GM12865 (cell line): ENCODE measurements at regions not wholly inside any gene's neighbourhood (a gene's known extent, or its start where the extent isn't known, plus 50 kb on each side); places are given as distances from the start of the nearest gene placed in this dataset.

Experiments
- DNase-seq: peaks from one replicate; pipeline ENCODE4 v3.0.0; 2010; ENCODE audit warnings: low read depth
- H3K4me3 ChIP-seq: 2 replicates; pipeline ENCODE4 v1.5.1; 2011; ENCODE audit warnings: mild to moderate bottlenecking, low read depth, low read length, control low read depth
- CTCF ChIP-seq: IDR thresholded peaks from 2 replicates; pipeline ENCODE4 v1.5.1; 2011; ENCODE audit warnings: low read length, control low read depth, low read depth, inconsistent platforms; ENCODE audit not compliant: insufficient read depth; ENCODE audit errors: missing control alignments

GRCh38 chr2:181829230-181829629 is 62.3 kb upstream of the ITPRID2 start:
- no peak overlapping the region for H3K4me3 ChIP-seq
- no peak for TF ChIP-seq CTCF
- no peak for DNase-seq

- DNase-seq, result no peak
- no peak overlapping the region for H3K4me3 ChIP-seq
- TF ChIP-seq CTCF, result no peak
These were observed 59.5 kb upstream of the ITPRID2 start for GRCh38 chr2:181832015-181832414.

GRCh38 chr2:181836583-181836982 is 54.9 kb upstream of the ITPRID2 start:
- H3K4me3 ChIP-seq, result no peak overlapping the region
- DNase-seq, result no peak
- no peak for TF ChIP-seq CTCF

GRCh38 chr2:181837563-181837962 is 54.0 kb upstream of the ITPRID2 start:
- TF ChIP-seq CTCF, result no peak
- no peak overlapping the region for H3K4me3 ChIP-seq
- DNase-seq, result no peak

GRCh38 chr2:181839811-181840210 is 51.7 kb upstream of the ITPRID2 start:
- no peak for DNase-seq
- no peak overlapping the region for H3K4me3 ChIP-seq
- no peak for TF ChIP-seq CTCF

- H3K4me3 ChIP-seq, result no peak overlapping the region
- DNase-seq, result no peak
- TF ChIP-seq CTCF, result no peak
These were observed 50.5 kb upstream of the ITPRID2 start for GRCh38 chr2:181841079-181841478.
